GM18861 (cell line): ENCODE measurements at regions not wholly inside any gene's neighbourhood (a gene's known extent, or its start where the extent isn't known, plus 50 kb on each side); places are given as distances from the start of the nearest gene placed in this dataset.

ENCODE experiments used
- ATAC-seq: cut with Tn5 transposase; IDR thresholded peaks from one replicate; pipeline ENCODE4 v1.9.1; 2021; ENCODE audit not compliant: unreplicated experiment

GRCh38 chr15:95567686-95568085 lies 762.8 kb upstream of the NR2F2 start:
- ATAC-seq = no peak

- no peak for ATAC-seq
Observed at GRCh38 chr15:95574053-95574452, 756.4 kb upstream of the NR2F2 start.

- no peak for ATAC-seq
Observed at GRCh38 chr15:95577927-95578326, 752.6 kb upstream of the NR2F2 start.

DNA sequence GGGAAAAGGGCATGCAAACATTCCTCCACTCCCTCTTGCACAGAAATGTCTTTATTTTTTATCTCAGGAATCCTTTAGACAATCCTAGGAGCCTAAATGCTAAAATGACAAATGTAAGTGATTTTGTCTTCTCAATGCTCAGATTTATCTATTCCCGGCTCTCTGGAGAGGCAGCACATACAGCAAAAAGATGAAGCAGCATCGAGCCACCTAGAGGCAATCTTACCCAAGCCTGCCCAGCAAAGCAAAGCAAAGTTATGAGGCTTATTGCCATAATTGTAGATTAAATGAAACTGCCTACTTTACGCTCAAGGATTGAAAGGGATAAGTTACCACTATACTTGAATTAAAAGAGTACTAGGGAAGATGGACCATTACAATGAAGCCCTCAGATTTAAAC lies 750.4 kb upstream of the NR2F2 start:
- no peak for ATAC-seq

DNA sequence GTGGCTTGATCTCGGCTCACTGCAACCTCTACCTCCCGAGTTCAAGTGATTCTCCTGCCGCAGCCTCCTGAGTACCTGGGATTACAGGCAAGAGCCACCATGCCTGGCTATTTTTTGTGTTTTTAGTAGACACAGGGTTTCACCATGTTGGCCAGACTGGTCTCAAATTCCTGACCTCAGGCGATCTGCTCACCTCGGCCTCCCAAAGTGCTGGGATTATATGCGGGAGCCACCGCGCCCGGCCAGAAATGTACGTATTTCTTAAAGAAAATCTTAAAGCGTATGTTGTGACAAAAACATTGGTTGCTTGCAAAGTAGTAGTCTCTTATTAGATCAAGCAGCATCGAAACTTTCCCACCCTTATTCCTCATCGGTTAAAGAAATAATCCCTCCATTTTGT lies 748.9 kb upstream of the NR2F2 start:
- no peak for ATAC-seq

GRCh38 chr15:95584088-95584487 lies 746.4 kb upstream of the NR2F2 start:
- ATAC-seq = no peak

DNA sequence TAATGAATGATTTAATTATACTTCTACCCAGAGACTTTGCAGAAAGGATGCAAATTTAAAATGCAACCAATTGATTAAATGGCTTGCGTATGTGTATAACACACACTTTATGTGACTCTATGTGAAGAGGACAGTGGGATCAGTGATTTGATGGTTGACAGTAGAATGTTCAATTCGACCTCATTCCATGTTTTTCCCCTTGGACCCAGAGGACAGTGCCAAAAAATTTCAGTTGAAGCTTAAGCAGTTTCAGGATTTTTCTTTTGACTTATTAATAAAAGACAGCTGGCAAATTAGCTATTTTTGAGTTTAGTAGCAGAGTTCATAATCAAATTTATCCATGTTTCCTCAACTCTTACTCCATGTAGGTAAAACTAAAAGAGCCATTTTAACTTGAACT lies 742.4 kb upstream of the NR2F2 start:
- ATAC-seq = no peak

DNA sequence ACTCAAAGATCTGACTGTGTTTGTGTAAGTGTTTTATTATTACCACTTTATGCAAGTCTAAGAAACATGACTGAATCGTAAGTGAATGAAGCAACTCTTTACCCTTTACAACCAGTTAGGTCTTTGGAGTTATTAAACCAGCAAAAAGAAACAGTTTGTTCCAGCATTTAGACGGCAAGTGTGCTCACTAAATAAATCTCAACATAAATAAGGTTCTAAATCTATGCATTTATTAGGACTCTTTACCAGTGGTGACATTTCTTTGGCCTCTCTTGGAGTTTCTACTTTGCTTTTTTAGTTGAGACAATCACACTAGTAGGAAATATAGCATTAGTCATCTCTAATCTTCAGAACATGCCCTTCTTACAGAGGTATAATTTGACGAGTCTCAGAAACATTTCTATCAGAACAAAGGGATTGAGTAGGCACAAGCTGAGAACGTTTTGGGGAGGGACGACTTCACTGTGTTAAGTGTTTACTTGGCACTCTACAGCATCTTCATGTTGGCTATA lies 739.9 kb upstream of the NR2F2 start:
- no peak for ATAC-seq

GRCh38 chr15:95591270-95591669 lies 739.2 kb upstream of the NR2F2 start:
- no peak for ATAC-seq

DNA sequence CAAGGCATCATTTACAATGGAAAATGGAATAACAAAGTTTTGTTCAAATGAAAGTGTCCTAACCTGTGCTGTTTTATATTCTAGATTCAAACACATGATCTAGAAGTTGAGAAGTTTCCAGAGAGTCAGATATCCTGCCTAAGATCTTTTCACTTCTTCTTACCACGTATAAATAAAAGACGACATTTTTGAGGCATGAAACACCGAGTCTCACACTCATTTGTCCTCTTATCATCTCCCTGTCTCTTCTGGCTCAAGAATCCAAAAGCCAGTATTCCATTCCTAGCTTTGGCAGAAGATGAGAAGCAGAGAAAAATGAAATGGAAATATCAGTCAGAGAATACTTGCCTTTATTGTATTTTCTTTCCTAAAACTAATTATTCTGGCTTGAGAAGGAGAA lies 738.6 kb upstream of the NR2F2 start:
- ATAC-seq = no peak

DNA sequence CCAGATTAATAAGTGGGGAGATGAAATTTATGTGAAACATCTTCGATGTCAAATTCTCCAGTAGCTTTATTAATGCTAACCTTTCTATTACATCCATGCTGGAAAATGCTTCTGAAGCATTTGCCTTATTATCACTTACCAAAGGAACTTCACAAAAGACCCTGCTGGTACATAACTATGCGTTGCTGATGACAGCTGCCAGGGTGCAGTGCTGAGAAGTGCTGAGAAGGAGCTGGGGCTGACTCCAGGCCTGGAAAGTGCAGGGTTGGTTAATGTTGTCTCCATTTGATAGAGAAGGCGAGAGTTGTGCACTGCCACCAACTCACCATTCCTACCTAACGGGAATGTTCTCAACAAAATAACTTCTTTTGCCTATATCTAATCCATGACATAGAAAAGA lies 736.0 kb upstream of the NR2F2 start:
- ATAC-seq = no peak

DNA sequence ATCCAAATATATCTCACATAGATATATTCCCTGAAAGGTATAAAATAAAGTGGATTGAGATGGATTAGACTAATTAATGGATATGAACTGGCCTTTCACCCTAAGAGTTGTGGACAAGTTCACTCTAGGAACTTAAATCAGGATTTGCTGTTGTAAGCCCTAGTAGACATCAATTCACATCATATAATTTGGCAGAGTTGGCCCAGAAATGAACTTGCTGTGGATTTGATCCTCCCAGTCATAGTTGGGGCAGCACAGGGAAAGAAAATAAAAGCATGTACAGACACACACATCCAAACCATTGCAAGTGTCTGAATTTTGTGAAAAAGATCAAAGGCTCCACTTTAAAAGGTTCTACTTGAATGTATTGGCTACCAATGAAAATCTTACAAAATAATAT lies 734.7 kb upstream of the NR2F2 start:
- ATAC-seq = no peak

- no peak for ATAC-seq
Observed at GRCh38 chr15:95596496-95596895, 734.0 kb upstream of the NR2F2 start.

DNA sequence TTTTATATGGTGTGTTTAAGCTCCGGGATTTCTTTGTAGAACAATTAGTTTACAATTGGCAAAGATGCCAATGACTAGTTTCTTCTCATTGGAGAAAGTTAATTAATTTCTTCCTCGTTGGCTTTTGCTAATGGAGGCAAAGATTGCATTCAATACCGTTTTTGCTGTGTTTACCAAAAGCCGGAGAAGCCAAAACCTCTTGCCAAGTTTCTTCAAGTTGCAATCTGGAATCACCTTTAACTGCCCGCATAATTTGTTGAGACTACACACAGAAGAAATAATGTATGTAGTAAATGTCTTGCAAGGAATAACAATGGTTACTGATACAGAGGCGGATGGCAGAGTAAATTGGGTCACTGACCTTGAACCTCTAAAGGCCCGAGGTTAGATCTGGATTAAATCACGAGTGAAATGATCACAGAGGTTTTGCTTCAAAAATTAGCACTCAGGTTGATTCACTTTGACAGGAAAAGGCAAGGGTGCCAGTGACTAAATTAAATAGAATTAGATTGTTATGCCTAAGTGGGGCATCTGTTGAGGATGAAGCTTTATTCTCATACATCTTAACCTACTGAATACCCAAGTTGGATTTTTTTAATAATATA lies 732.1 kb upstream of the NR2F2 start:
- ATAC-seq = no peak

- no peak for ATAC-seq
Observed at GRCh38 chr15:95600367-95600766, 730.1 kb upstream of the NR2F2 start.

GRCh38 chr15:95600884-95601283 lies 729.6 kb upstream of the NR2F2 start:
- ATAC-seq = no peak

- ATAC-seq = no peak
Observed at GRCh38 chr15:95601525-95601924, 729.0 kb upstream of the NR2F2 start.

DNA sequence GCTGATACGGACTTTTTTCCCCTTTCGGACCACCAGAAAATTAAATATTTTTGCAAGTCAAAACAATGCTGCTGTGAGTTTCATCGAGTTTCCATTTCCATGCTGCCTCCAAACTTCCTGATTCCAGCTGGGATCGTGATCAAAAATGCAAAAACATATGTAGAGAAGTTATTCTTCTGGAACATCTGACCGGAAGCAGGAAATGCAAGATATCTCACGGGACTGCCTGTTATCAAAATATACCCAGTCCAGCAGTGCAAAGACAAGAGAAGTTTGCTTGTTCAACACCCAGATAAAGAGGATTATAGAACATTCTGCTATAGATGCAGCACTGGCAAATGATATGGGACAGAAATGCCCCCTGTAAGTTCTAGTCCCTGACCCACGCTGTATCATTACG lies 726.7 kb upstream of the NR2F2 start:
- ATAC-seq = no peak

GRCh38 chr15:95604634-95605036 lies 725.9 kb upstream of the NR2F2 start:
- ATAC-seq = no peak

GRCh38 chr15:95605098-95605497 lies 725.4 kb upstream of the NR2F2 start:
- ATAC-seq = no peak

DNA sequence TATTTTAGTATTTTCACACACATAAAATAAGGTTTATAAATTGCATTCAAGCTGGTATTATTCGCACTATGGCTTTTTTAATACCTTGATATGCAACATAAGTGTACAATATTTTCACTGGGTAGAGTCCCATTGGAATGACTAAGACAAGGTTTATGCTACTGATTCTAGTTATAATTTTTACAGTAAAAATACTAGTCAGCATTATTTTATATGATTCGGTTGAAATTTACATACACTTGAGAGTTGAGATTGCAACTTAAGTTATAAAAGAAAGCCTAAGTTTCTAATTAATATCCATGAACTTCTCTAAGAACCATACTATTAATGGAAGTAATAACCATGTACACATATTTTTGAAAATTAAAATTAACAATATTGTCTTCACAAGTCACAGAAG lies 723.9 kb upstream of the NR2F2 start:
- no peak for ATAC-seq

GRCh38 chr15:95608371-95608770 lies 722.1 kb upstream of the NR2F2 start:
- ATAC-seq = no peak

DNA sequence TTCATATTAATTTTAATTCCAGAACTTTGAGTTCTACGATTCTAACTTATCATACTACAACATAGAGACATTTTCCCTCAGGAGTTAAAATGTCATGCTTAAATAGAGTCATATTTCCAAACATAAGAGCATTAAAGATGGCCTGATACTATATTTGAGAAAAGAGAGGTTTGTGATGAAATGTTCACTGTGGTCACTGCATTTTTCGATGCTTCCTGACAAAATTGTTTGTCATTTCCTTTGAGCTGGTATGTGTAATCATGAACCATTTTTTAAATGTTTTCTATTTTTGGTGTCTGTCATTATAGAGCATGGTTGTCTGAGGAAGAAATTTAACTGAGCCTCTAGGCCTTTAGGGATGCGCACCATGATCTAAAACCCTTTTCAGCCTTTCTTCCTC lies 721.4 kb upstream of the NR2F2 start:
- ATAC-seq = no peak
